ENCODE measurements at regions not wholly inside any gene's neighbourhood (a gene's known extent, or its start where the extent isn't known, plus 50 kb on each side); places are given as distances from the start of the nearest gene placed in this dataset.
"Not testable (repeated sequence)": the region's sequence is repeated elsewhere in the genome, so short reads cannot be mapped to it uniquely, and the experiment has no call there.

GRCh38 chr20:12928755-12929401 is 79.9 kb upstream of the SPTLC3 start:
- no peak for FAIRE-seq
- no peak for DNase-seq (ENCODE audit: extremely low spot score, insufficient read length, low read depth)

GRCh38 chr20:12936020-12936419 is 72.8 kb upstream of the SPTLC3 start:
- no peak for DNase-seq (ENCODE audit: extremely low spot score, insufficient read length, low read depth)

GRCh38 chr20:12936524-12936923 is 72.2 kb upstream of the SPTLC3 start:
- FAIRE-seq (no peak), DNase-seq (ENCODE audit: extremely low spot score, insufficient read length, low read depth) (no peak)

More at GRCh38 chr20:12936020-12936419, 72.8 kb upstream of the SPTLC3 start:
- no peak for FAIRE-seq

- FAIRE-seq (no peak), DNase-seq (ENCODE audit: extremely low spot score, insufficient read length, low read depth) (no peak)
Observed at GRCh38 chr20:12941025-12941424, 67.7 kb upstream of the SPTLC3 start.

- no peak for DNase-seq (ENCODE audit: extremely low spot score, insufficient read length, low read depth)
Observed at GRCh38 chr20:12942123-12942522, 66.6 kb upstream of the SPTLC3 start.

GRCh38 chr20:12946789-12947188 is 62.0 kb upstream of the SPTLC3 start:
- no peak for FAIRE-seq
- DNase-seq (ENCODE audit: extremely low spot score, insufficient read length, low read depth) = no peak

More at GRCh38 chr20:12942123-12942522, 66.6 kb upstream of the SPTLC3 start:
- no peak for FAIRE-seq

GRCh38 chr20:12947691-12948090 is 61.1 kb upstream of the SPTLC3 start:
- FAIRE-seq (no peak), DNase-seq (ENCODE audit: extremely low spot score, insufficient read length, low read depth) (no peak)

GRCh38 chr20:12949429-12949980 is 59.3 kb upstream of the SPTLC3 start:
- no peak for FAIRE-seq

GRCh38 chr20:12954254-12954653 is 54.5 kb upstream of the SPTLC3 start:
- DNase-seq (ENCODE audit: extremely low spot score, insufficient read length, low read depth); FAIRE-seq: not testable (repeated sequence)

More at GRCh38 chr20:12949429-12949980, 59.3 kb upstream of the SPTLC3 start:
- no peak for DNase-seq (ENCODE audit: extremely low spot score, insufficient read length, low read depth)

- FAIRE-seq (no peak), DNase-seq (ENCODE audit: extremely low spot score, insufficient read length, low read depth) (no peak)
Observed at GRCh38 chr20:12955611-12956010, 53.2 kb upstream of the SPTLC3 start.

- no peak for FAIRE-seq
- no peak for DNase-seq (ENCODE audit: extremely low spot score, insufficient read length, low read depth)
Observed at GRCh38 chr20:12956303-12956702, 52.5 kb upstream of the SPTLC3 start.

- no peak for FAIRE-seq
- DNase-seq (ENCODE audit: extremely low spot score, insufficient read length, low read depth) = no peak
Observed at GRCh38 chr20:12957968-12958367, 50.8 kb upstream of the SPTLC3 start.
